HG02678 (cell line): ENCODE measurements at regions not wholly inside any gene's neighbourhood (a gene's known extent, or its start where the extent isn't known, plus 50 kb on each side); places are given as distances from the start of the nearest gene placed in this dataset.

Experiments
- ATAC-seq: cut with Tn5 transposase; IDR thresholded peaks from one replicate; pipeline ENCODE4 v1.9.1; 2021; ENCODE audit warnings: mild to moderate bottlenecking, moderate library complexity; ENCODE audit not compliant: unreplicated experiment

DNA sequence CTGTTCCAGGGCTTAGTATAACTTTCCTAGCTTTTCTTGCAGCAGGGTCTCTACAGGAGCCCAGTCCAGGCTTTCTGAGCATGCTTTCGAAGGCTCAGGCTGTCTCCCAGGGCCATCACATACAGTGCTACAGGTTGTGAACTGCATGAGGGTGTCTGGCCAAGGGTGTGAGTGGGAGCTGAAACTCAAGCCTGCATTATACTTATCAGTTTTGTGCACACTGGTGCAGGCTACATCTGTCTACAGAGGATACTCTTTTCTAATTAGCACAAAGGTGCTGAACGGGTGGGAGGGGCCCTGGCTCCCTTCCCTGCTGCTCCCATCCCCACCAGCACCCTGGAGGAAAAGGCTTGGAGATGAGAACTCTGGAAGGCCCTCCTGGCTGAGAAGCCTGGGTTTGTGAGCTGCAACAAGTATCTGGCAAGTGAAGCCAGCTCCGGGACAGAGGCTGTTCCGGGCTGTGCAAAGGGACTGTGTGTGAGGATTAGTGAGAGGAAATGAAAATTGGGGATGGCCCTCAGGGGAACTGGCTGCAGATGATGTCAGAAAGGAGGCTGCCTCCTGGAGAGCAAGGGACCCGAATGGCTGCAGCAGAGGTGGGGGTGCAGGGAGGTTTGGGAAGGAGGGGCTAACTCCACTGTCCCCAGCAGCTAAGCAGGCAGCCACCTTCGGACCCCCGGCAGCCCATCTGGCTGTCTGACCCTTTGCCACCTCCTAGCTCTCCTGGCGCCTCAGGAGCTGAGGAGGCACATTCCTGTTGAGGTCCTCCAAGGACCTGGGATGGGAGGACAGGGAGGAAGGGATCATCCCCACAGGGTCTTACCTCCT is 68.5 kb downstream of the EFNB1 start:
- ATAC-seq, result no peak

DNA sequence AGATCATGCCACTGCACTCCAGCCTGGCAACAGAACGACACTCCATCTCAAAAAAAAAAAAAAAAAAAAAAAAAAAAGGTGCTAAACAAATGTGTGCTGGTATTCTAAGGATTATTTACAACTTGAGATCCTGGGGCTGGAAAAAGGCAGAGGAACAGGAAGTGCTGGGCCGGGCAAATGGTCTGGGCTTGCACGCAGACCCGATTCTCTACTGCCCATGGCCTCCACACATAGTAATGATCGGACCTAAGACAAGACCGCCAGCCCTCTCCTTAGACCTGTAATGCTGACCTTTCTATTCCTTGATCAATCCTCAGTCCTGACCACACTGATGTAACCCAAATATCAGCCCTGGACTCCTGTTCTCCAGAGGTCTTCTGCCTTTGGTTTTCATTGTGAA is 67.8 kb downstream of the EFNB1 start:
- ATAC-seq, result no peak

DNA sequence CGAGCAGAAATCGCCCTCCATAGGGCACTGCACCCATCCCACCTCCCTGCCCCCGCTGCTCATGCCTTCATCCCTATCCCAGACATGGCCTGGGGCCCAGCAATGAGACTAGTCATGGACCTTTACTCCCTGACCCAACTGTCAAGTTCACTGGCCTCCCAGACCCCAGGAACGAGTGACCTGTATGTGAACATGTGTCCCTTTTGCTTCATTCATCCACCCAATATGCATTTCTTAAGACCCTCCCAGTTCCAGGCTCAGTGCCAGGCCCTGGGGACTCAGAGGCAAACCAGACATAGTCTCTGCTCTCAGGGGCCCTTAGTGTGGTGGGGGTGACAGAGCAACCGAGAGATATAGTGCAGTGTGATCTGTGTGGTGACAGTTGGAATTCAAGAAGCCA is 67.0 kb downstream of the EFNB1 start:
- no peak for ATAC-seq

DNA sequence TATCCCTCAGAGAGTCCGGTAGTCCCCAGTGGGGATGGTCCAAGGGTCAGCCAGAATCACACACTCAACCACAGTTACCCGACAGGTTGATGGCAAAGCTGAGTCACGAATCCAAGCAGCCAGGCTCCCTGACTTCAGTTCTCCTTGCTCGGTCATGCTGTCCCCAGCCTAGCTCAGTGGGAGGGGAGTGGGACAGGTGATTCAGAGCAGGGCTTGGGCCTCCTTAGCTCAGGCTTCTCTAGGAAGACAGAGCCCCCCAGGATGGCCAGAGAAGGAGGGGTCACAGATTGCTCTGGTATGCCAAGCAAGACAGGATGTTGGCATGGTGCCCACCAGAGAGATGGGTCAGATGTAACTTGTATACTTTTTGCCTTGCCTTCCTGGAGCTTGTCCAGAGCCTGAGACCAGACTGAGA is 66.5 kb downstream of the EFNB1 start:
- ATAC-seq, result no peak

DNA sequence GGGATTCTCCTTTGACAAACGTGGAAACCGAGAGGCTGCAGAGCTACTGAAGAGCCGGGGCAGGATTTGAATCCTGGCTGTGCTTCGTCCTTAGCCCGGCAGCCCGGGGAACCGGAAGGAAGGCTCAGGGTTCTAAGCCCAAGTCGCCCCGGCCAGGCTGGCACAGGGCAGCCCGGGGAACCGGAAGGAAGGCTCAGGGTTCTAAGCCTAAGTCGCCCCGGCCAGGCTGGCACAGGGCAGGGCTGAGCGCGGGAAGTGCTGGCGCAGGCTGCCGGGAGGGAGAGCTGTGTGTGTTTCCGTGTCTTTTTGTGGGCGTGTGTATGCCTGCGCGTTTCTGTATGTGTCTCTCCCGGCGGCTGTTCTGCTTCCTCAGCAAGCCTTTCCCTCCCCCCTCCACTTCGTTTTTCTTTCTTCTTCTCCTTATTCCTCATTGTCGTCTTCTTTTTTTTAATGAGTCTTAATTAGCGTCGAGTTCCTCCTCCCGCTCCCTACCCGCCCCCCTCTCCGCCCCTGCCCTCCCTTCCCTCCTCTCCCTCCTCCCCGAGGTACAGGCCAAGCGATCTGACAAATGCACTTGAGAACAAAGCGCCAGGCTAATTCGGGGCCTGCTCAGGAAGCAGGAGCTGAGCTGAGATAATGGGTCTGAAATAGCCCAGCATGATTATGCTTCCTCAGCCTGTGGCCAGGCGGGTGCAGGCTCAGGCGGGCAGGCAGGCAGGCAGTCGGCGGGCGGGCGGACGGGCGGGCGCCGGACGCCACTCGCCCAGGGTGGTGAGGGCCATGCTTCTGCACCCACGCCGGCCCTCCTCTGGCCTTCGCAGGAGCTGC is 65.9 kb downstream of the EFNB1 start:
- no peak for ATAC-seq

DNA sequence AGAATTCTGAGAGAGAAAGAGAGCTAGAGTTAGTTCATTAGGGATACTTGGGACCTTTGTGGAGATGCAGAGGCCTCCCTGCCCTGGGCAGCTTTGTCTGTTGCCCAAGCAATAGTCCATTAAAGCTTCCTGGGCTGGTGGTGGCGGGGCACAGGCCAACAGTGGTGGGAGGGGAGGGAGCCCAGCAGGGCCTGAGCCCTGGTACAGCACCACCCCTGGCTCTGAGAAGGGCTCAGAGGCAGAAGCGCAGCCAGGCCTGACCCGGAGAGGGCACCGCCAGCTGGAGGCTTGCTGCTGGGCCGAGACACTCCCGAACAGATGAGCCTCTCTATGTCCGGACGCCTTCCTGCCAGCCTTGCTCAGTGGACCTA is 65.3 kb downstream of the EFNB1 start:
- no peak for ATAC-seq

DNA sequence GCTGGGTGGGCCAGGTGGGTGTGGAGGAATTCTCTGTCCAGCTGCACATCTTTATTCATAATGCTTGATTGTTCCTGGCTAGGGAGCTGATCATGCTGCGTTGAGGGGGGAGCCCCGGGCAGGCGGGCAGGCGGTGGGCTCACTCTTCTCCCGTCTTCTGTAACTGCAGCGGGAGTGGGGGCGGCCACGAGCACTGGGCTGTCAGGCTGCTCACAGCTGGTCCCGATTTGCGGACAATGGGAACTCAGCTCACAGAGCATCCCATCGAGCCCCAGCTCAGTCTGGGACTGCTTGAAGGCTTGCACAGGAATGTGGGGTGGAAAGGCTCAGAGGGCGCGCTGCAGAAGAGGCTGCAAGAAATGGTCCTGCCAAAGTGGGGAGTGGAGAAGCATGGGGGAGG is 63.8 kb downstream of the EFNB1 start:
- no peak for ATAC-seq

DNA sequence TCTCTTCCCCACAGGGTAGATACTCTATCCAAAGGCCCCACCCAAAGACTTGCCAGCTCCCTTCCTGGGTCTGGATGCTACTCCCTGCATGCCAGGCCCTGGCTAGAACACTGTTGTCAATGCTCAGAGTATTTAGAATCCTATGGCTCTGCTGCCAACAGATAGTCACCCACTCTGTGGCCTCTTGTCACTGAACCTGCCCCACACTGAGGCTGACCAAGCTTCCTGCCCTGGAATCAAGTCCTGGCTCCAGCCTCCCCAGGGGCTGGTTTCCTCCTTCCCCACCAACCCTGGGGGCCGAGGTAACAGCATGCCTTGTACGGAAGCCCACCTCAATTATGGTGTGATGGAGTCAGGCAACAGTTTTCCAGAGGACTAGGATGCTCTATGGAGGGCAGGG is 63.3 kb downstream of the EFNB1 start:
- no peak for ATAC-seq
